HEK293 (cell line): ENCODE measurements at regions not wholly inside any gene's neighbourhood (a gene's known extent, or its start where the extent isn't known, plus 50 kb on each side); places are given as distances from the start of the nearest gene placed in this dataset.

Experiments used
- CTCF ChIA-PET: fragments of 350-600 bp; formaldehyde crosslinking; extraction: SDS; loops from one replicate; lab custom pipeline; 2021; ENCODE audit warnings: antibody characterized with exemption; lab: Yijun Ruan, JAX
- POLR2A ChIA-PET: fragments of 300-600 bp; formaldehyde crosslinking; extraction: SDS; loops from one replicate; lab custom pipeline; 2020; ENCODE audit warnings: antibody characterized with exemption, inconsistent platforms; lab: Yijun Ruan, JAX
- H3K27ac ChIP-seq: fragments of 200-500 bp; sonication (Bioruptor generic); 2 replicates; pipeline ENCODE4 v1.5.1; 2014; ENCODE audit warnings: low read depth, low read length, control low read depth, inconsistent platforms; ENCODE audit errors: extremely low read depth
- H3K36me3 ChIP-seq, 2 experiments: fragments of 200-500 bp in 1 of 2; sonication (Bioruptor generic) in 1 of 2; 1 replicate in 1 of 2; 2 replicates in 1 of 2; pipeline ENCODE4 v1.5.1; 2014 to 2017; ENCODE audit warnings: inconsistent platforms in 2 of 2, low read length in 2 of 2; ENCODE audit not compliant: control insufficient read depth in 2 of 2, insufficient read depth in 1 of 2
- H3K4me1 ChIP-seq: fragments of 200-500 bp; sonication (Bioruptor generic); 2 replicates; pipeline ENCODE4 v1.5.1; 2014; ENCODE audit warnings: mild to moderate bottlenecking, low read length, inconsistent platforms; ENCODE audit not compliant: control insufficient read depth, insufficient read depth
- H3K4me3 ChIP-seq: 2 replicates; pipeline ENCODE4 v1.5.1; 2011; ENCODE audit warnings: low read depth, mild to moderate bottlenecking, control low read depth, low read length, moderate library complexity
- H3K9me3 ChIP-seq: fragments of 200-500 bp; sonication (Bioruptor generic); 2 replicates; pipeline ENCODE4 v1.5.1; 2014; ENCODE audit warnings: low read depth, low read length, inconsistent platforms; ENCODE audit not compliant: control insufficient read depth, insufficient read depth
- FEZF1 ChIP-seq: fragments of 450-650 bp; formaldehyde crosslinking; IDR thresholded peaks from 2 replicates; pipeline ENCODE4 v1.5.1; 2016; ENCODE audit warnings: missing biosample characterization, missing genetic modification characterization
- HOXC10 ChIP-seq: sonication (generic); formaldehyde crosslinking; IDR thresholded peaks from 2 replicates; pipeline ENCODE4 v1.8.1; 2023; ENCODE audit warnings: mild to moderate bottlenecking, missing genetic modification reagents
- PRDM4 ChIP-seq: fragments of 450-650 bp; formaldehyde crosslinking; IDR thresholded peaks from 2 replicates; pipeline ENCODE4 v1.5.1; 2017; ENCODE audit warnings: missing biosample characterization, missing genetic modification characterization
- PRDM6 ChIP-seq: fragments of 450-650 bp; formaldehyde crosslinking; IDR thresholded peaks from 2 replicates; pipeline ENCODE4 v1.5.1; 2017; ENCODE audit warnings: missing biosample characterization, missing genetic modification characterization
- SALL2 ChIP-seq: fragments of 450-650 bp; formaldehyde crosslinking; IDR thresholded peaks from 2 replicates; pipeline ENCODE4 v1.5.0; 2017; ENCODE audit warnings: missing biosample characterization, mild to moderate bottlenecking, missing genetic modification characterization, borderline replicate concordance
- ZBTB17 ChIP-seq: fragments of 450-650 bp; formaldehyde crosslinking; IDR thresholded peaks from 2 replicates; pipeline ENCODE4 v1.5.1; 2016; ENCODE audit warnings: missing biosample characterization, missing genetic modification characterization
- ZFHX2 ChIP-seq: fragments of 450-650 bp; formaldehyde crosslinking; conservative IDR thresholded peaks from 2 replicates; pipeline ENCODE4 v1.5.1; 2016; ENCODE audit warnings: missing biosample characterization, missing genetic modification characterization
- ZNF175 ChIP-seq: fragments of 450-650 bp; formaldehyde crosslinking; IDR thresholded peaks from 2 replicates; pipeline ENCODE4 v1.5.1; 2016; ENCODE audit warnings: missing biosample characterization, missing genetic modification characterization
- ZNF211 ChIP-seq: fragments of 450-650 bp; formaldehyde crosslinking; IDR thresholded peaks from 2 replicates; pipeline ENCODE4 v1.5.1; 2016; ENCODE audit warnings: low read depth, missing biosample characterization, missing genetic modification characterization
- ZNF426 ChIP-seq: fragments of 450-650 bp; formaldehyde crosslinking; IDR thresholded peaks from 2 replicates; pipeline ENCODE4 v1.5.1; 2017; ENCODE audit warnings: missing biosample characterization, missing genetic modification characterization, mild to moderate bottlenecking, inconsistent platforms, moderate library complexity
- ZNF660 ChIP-seq: fragments of 450-650 bp; IDR thresholded peaks from 2 replicates; pipeline ENCODE4 v1.5.1; 2018; ENCODE audit warnings: missing biosample characterization, mild to moderate bottlenecking, missing genetic modification characterization
- ZNF692 ChIP-seq: fragments of 450-650 bp; formaldehyde crosslinking; IDR thresholded peaks from 2 replicates; pipeline ENCODE4 v1.5.1; 2016; ENCODE audit warnings: missing biosample characterization, missing genetic modification characterization
- ZNF747 ChIP-seq: fragments of 450-650 bp; formaldehyde crosslinking; IDR thresholded peaks from 2 replicates; pipeline ENCODE4 v1.5.1; 2016; ENCODE audit warnings: missing biosample characterization, missing genetic modification characterization
- TF ChIP-seq, protein P1 (sequence below): fragments of 450-650 bp; formaldehyde crosslinking; IDR thresholded peaks from 2 replicates; pipeline ENCODE4 v1.5.1; 2016; ENCODE audit warnings: missing biosample characterization, missing genetic modification characterization
- TF ChIP-seq, protein P2 (sequence below): fragments of 450-650 bp; formaldehyde crosslinking; IDR thresholded peaks from 2 replicates; pipeline ENCODE4 v1.5.1; 2016; ENCODE audit warnings: missing biosample characterization, missing genetic modification characterization
- TF ChIP-seq, protein P3 (sequence below): fragments of 450-650 bp; formaldehyde crosslinking; IDR thresholded peaks from 2 replicates; pipeline ENCODE4 v1.5.1; 2017; ENCODE audit warnings: missing biosample characterization, missing genetic modification characterization

DNA sequence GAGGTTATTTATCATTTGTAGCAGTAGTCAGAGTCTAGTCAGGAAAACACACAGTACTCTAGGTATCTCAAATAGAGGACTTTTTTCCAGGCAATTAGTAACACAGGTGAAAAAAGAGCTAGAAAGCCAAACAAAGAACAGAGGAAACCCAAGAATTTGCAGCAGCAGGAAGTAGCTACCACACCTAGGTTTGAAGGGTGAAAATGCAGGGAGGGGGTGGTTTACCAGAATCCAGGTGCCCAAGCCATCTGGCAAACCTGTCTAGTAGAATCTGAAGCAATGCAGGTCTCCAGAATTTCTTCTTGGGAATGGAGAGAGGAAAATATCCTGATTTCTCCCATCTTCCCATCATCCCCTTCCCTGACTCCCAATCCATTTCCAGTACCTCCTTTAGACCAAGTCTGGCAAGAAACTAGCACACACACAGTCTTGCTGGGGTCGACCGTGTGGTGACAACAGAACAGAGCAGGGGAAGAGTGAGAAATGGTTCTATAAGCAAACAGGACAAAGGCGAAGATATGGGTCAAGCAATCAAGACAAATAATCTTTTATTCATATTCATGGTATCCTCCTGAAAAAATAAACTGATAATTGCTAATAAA, 231.9 kb upstream of the MMADHC start:
- no peak overlapping the region for H3K4me3 ChIP-seq
- TF ChIP-seq, protein P1, sequence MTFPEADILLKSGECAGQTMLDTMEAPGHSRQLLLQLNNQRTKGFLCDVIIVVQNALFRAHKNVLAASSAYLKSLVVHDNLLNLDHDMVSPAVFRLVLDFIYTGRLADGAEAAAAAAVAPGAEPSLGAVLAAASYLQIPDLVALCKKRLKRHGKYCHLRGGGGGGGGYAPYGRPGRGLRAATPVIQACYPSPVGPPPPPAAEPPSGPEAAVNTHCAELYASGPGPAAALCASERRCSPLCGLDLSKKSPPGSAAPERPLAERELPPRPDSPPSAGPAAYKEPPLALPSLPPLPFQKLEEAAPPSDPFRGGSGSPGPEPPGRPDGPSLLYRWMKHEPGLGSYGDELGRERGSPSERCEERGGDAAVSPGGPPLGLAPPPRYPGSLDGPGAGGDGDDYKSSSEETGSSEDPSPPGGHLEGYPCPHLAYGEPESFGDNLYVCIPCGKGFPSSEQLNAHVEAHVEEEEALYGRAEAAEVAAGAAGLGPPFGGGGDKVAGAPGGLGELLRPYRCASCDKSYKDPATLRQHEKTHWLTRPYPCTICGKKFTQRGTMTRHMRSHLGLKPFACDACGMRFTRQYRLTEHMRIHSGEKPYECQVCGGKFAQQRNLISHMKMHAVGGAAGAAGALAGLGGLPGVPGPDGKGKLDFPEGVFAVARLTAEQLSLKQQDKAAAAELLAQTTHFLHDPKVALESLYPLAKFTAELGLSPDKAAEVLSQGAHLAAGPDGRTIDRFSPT (tag by site-specific recombination) = no peak
- TF ChIP-seq ZNF747 (tag by site-specific recombination) (no peak), HOXC10 (no peak), ZFHX2 (tag by site-specific recombination) (no peak), ZNF692 (tag by site-specific recombination) (no peak), ZBTB17 (tag by site-specific recombination) (no peak), ZNF426 (tag by site-specific recombination) (no peak), ZNF211 (tag by site-specific recombination) (no peak), SALL2 (tag by site-specific recombination) (no peak), ZNF175 (tag by site-specific recombination) (no peak), ZNF660 (tag by site-specific recombination) (no peak)
- TF ChIP-seq, all 188 proteins: peak for 0
- POLR2A ChIA-PET = no interaction called here
- CTCF ChIA-PET = no interaction called here
- H3K27ac ChIP-seq = no peak overlapping the region
- H3K36me3 ChIP-seq = no peaks in the 10 kb centered on the region
- H3K9me3 ChIP-seq = no peaks in the 10 kb centered on the region
- no peaks in the 10 kb centered on the region for H3K4me1 ChIP-seq

DNA sequence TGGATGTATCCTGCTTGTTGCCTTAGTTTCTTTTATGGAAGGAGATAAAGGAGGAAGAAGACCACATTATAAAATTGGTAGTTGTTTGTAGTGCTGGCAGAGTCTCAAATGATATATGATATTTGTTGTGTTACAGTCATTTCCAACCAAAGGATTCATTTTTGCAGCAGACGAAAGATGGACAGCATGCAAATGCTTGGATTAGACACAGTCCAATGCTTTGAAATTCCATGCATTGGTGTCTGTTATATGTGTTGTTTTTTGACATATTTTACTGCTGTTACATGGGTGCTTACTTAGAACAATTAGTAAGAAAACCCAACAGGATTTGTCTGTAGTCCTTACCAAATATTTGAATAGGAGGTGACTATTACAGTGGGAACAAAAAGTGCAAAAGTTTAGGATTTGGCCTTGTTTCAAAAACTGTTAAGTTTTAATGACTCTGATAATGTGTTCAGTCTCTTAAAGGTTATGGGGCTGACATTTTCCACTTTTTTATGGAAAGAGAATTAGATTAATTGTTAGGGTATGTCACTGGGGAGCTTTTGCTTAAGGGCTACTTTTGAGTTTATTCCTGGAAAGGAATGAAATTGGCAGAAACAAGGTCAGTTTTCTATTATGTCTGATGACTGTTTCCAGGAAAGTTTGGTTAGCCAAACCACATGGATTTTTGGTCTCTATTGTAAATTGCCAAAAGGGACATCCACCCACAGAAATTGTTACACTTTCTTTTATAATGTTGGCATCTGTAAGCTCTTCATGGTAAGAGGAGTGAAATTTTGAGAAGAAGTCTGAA, 229.4 kb upstream of the MMADHC start:
- ChIA-PET CTCF (no interaction called here), POLR2A (no interaction called here)
- Histone ChIP-seq H3K4me1 (no peaks in the 10 kb centered on the region), H3K27ac (no peak overlapping the region), H3K9me3 (no peaks in the 10 kb centered on the region), H3K4me3 (no peak overlapping the region), H3K36me3 (no peaks in the 10 kb centered on the region)
- TF ChIP-seq PRDM4 (tag by site-specific recombination) = peak; percentile 58
- TF ChIP-seq, protein P2, sequence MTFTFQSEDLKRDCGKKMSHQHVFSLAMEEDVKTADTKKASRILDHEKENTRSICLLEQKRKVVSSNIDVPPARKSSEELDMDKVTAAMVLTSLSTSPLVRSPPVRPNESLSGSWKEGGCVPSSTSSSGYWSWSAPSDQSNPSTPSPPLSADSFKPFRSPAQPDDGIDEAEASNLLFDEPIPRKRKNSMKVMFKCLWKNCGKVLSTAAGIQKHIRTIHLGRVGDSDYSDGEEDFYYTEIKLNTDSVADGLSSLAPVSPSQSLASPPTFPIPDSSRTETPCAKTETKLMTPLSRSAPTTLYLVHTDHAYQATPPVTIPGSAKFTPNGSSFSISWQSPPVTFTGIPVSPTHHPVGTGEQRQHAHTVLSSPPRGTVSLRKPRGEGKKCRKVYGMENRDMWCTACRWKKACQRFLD (tag by site-specific recombination) = no peak
- TF ChIP-seq, protein P3, sequence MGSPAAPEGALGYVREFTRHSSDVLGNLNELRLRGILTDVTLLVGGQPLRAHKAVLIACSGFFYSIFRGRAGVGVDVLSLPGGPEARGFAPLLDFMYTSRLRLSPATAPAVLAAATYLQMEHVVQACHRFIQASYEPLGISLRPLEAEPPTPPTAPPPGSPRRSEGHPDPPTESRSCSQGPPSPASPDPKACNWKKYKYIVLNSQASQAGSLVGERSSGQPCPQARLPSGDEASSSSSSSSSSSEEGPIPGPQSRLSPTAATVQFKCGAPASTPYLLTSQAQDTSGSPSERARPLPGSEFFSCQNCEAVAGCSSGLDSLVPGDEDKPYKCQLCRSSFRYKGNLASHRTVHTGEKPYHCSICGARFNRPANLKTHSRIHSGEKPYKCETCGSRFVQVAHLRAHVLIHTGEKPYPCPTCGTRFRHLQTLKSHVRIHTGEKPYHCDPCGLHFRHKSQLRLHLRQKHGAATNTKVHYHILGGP = peak; percentile 44; the same call in 1 of the 2 replicates
- TF ChIP-seq PRDM6 = peak; percentile 63
- TF ChIP-seq FEZF1 = peak; percentile 41
